GM12892 (cell line): ENCODE measurements at regions not wholly inside any gene's neighbourhood (a gene's known extent, or its start where the extent isn't known, plus 50 kb on each side); places are given as distances from the start of the nearest gene placed in this dataset.

ENCODE experiments used
- POLR2A ChIP-seq: IDR thresholded peaks from 2 replicates; pipeline ENCODE4 v1.6.1; 2011; ENCODE audit warnings: low read depth, low read length, control low read depth
- POLR2AphosphoS5 ChIP-seq: IDR thresholded peaks from 2 replicates; pipeline ENCODE4 v1.6.1; 2011; ENCODE audit warnings: low read depth, low read length, control low read depth
- TAF1 ChIP-seq: IDR thresholded peaks from 2 replicates; pipeline ENCODE4 v1.6.1; 2011; ENCODE audit warnings: low read depth, mild to moderate bottlenecking, control low read depth, low read length, borderline replicate concordance

DNA sequence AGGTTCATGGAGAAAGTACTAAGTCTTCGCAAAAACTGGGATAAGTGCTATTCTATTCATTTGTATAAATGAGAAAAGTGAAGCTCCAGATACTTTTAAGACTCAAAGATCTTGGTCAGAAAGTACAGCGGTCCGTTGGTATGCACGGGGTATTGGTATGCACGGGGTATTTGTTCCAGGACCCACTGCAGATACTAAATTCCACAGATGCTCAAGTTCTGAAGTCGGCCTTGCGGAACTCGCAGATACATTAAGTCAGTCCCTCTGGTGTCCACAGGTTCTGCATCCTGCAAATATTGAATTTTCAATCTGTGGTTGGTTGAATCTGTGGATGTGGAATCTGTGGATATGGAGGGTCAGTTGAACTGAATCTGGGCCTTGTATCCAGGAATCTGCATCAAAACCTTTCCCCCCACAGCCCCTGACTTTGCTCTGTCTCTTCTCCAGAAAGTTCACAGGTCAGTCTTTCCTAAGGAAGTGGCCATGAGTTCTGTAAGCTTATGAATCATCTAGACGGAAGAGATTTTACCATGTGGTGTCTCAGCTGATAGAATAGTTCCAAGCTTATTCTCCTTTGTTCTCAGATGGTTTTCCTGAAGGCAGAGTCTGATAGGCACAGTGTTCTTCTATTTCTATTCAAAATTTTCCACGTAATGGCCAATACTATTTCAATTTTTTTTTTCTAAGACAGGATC is 274.7 kb downstream of the NEDD1 start:
- TF ChIP-seq POLR2A: no peak
- TF ChIP-seq POLR2AphosphoS5: no peak
- TF ChIP-seq TAF1: no peak
